HCT116 (cell line): ENCODE measurements at regions not wholly inside any gene's neighbourhood (a gene's known extent, or its start where the extent isn't known, plus 50 kb on each side); places are given as distances from the start of the nearest gene placed in this dataset.

Source experiments
- ATAC-seq: fragments of 200-7000 bp; cut with Tn5 transposase; 2 replicates; pipeline ENCODE4 v1.9.1; 2020; ENCODE audit warnings: mild to moderate bottlenecking, moderate library complexity
- BruUV-seq: library from RNA; stranded (reverse); fragments of 400-500 nt; replicated peaks from 2 replicates; lab custom pipeline; 2021; lab: Mats Ljungman, UMichigan
- CTCF ChIA-PET: fragments of 300-600 bp; sonication (Branson Sonifier 250); formaldehyde crosslinking; loops from one replicate; lab custom pipeline; 2021; ENCODE audit warnings: antibody characterized with exemption; lab: Charles Lee
- POLR2A ChIA-PET: fragments of 300-600, 350-600 bp; sonication (Branson Sonifier 250); formaldehyde crosslinking; loops from one replicate; lab custom pipeline; 2021; ENCODE audit warnings: antibody characterized with exemption; lab: Charles Lee
- RAD21 ChIA-PET, 2 experiments: fragments of 300-600 bp; sonication (Branson Sonifier 250); formaldehyde crosslinking; loops; one replicate each; lab custom pipeline; 2023; ENCODE audit warnings: low total read pairs in 2 of 2; ENCODE audit not compliant: uncharacterized antibody in 2 of 2, unreplicated experiment in 2 of 2, low non-redundant PET in 1 of 2; lab: Charles Lee
- DNase-seq: peaks from one replicate; pipeline ENCODE4 v3.0.0-alpha.2; 2010; ENCODE audit warnings: low read depth, low spot score
- H2AFZ ChIP-seq: fragments of 200-600 bp; shearing (Covaris generic), sonication (generic); 2 replicates; pipeline ENCODE4 v1.6.1; 2017; ENCODE audit warnings: low read depth, mixed run types, mixed read lengths, antibody characterized with exemption, low read length; ENCODE audit not compliant: poor library complexity, severe bottlenecking
- H3K27ac ChIP-seq: 2 replicates; pipeline ENCODE4 v1.5.1; 2012; ENCODE audit warnings: low read depth, low read length
- H3K27me3 ChIP-seq: fragments of 200-600 bp; sonication (generic); 2 replicates; pipeline ENCODE4 v1.6.1; 2016; ENCODE audit warnings: mixed run types, low read length, mixed read lengths; ENCODE audit not compliant: insufficient read depth
- H3K36me3 ChIP-seq, 2 experiments: fragments of 200-500 bp in 1 of 2; fragments of 200-600 bp in 1 of 2; sonication (Bioruptor generic) in 1 of 2; sonication (generic) in 1 of 2; 2 replicates each; pipeline versions ENCODE4 v1.5.1 to v1.6.1; 2014 to 2016; ENCODE audit warnings: low read length in 2 of 2, inconsistent platforms in 1 of 2, mixed read lengths in 1 of 2, mixed run types in 1 of 2; ENCODE audit not compliant: insufficient read depth in 2 of 2, control insufficient read depth in 1 of 2
- H3K4me1 ChIP-seq, 2 experiments: fragments of 200-600 bp in 1 of 2; sonication (generic) in 1 of 2; 2 replicates each; pipeline versions ENCODE4 v1.5.1 to v1.6.1; 2012 to 2017; ENCODE audit warnings: low read length in 2 of 2, inconsistent platforms in 1 of 2, mild to moderate bottlenecking in 1 of 2, mixed read lengths in 1 of 2, mixed run types in 1 of 2, moderate library complexity in 1 of 2; ENCODE audit not compliant: insufficient read depth in 2 of 2, control insufficient read depth in 1 of 2
- H3K4me2 ChIP-seq: fragments of 200-600 bp; sonication (generic); 2 replicates; pipeline ENCODE4 v1.6.1; 2017; ENCODE audit warnings: mixed run types, low read length, mixed read lengths
- H3K4me3 ChIP-seq, 2 experiments: fragments of 200-600 bp in 1 of 2; sonication (generic) in 1 of 2; replicated peaks in 1 of 2; 2 replicates each; pipeline ENCODE4 v1.5.1; 2011 to 2016; ENCODE audit warnings: low read length in 2 of 2, control low read depth in 1 of 2, low read depth in 1 of 2, mild to moderate bottlenecking in 1 of 2, mixed read lengths in 1 of 2, mixed run types in 1 of 2
- H3K79me2 ChIP-seq: fragments of 200-600 bp; sonication (generic); 2 replicates; pipeline ENCODE4 v1.6.1; 2017; ENCODE audit warnings: mild to moderate bottlenecking, mixed run types, low read length, moderate library complexity, mixed read lengths; ENCODE audit not compliant: insufficient read depth
- H3K9ac ChIP-seq: fragments of 200-600 bp; sonication (generic); 2 replicates; pipeline ENCODE4 v1.6.1; 2016; ENCODE audit warnings: low read length, mixed read lengths
- H3K9me2 ChIP-seq: fragments of 200-600 bp; sonication (generic), shearing (Covaris generic); 2 replicates; pipeline ENCODE4 v1.6.1; 2017; ENCODE audit warnings: mixed run types, mild to moderate bottlenecking, moderate library complexity; ENCODE audit not compliant: insufficient read depth
- H3K9me3 ChIP-seq, 2 experiments: fragments of 200-500 bp in 1 of 2; fragments of 200-600 bp in 1 of 2; sonication (Bioruptor generic) in 1 of 2; sonication (generic) in 1 of 2; 2 replicates each; pipeline ENCODE4 v1.6.1; 2014 to 2017; ENCODE audit warnings: low read length in 2 of 2, mixed read lengths in 2 of 2, inconsistent platforms in 1 of 2, low read depth in 1 of 2, mild to moderate bottlenecking in 1 of 2, mixed run types in 1 of 2, moderate library complexity in 1 of 2; ENCODE audit not compliant: control insufficient read depth in 1 of 2, insufficient read depth in 1 of 2
- H4K20me1 ChIP-seq: fragments of 200-600 bp; sonication (generic), shearing (Covaris generic); 2 replicates; pipeline ENCODE4 v1.6.1; 2017; ENCODE audit warnings: mixed run types, mild to moderate bottlenecking, moderate library complexity; ENCODE audit not compliant: insufficient read depth
- CBX3 ChIP-seq: IDR thresholded peaks from 2 replicates; pipeline ENCODE4 v1.6.1; 2012; ENCODE audit warnings: low read depth
- CEBPB ChIP-seq: IDR thresholded peaks from 2 replicates; pipeline ENCODE4 v1.6.1; 2012; ENCODE audit warnings: low read depth
- ELF1 ChIP-seq: IDR thresholded peaks from 2 replicates; pipeline ENCODE4 v1.6.1; 2012; ENCODE audit warnings: low read depth, borderline replicate concordance
- FOSL1 ChIP-seq: IDR thresholded peaks from 2 replicates; pipeline ENCODE4 v1.6.1; 2012; ENCODE audit warnings: low read depth
- POLR2AphosphoS5 ChIP-seq: IDR thresholded peaks from 2 replicates; pipeline ENCODE4 v1.6.1; 2011; ENCODE audit warnings: mild to moderate bottlenecking, low read depth, low read length, moderate library complexity
- SIN3A ChIP-seq: IDR thresholded peaks from 2 replicates; pipeline ENCODE4 v1.6.1; 2012; ENCODE audit warnings: low read depth
- SRF ChIP-seq: IDR thresholded peaks from 2 replicates; pipeline ENCODE4 v1.6.1; 2012; ENCODE audit warnings: low read depth
- TCF7L2 ChIP-seq: IDR thresholded peaks from 2 replicates; pipeline ENCODE4 v1.7.0; 2011; ENCODE audit warnings: borderline replicate concordance, inconsistent platforms; ENCODE audit not compliant: insufficient read depth, insufficient read length; ENCODE audit errors: extremely low read depth
- ZNF274 ChIP-seq: fragments of 200-500 bp; sonication (Bioruptor generic); IDR thresholded peaks from 2 replicates; pipeline ENCODE4 v1.6.1; 2014; ENCODE audit warnings: mild to moderate bottlenecking, low read depth, low read length, inconsistent platforms
- intact Hi-C: fragments of 100-400 bp; cut with micrococcal nuclease; formaldehyde crosslinking; loops from 2 replicates; pipeline ENCODE4 v1.10.0; 2022
- TF ChIP-seq, protein P1 (sequence below), 3 experiments: fragments of 200-600 bp in 1 of 3; sonication (generic) in 1 of 3; IDR thresholded peaks in 2 of 3; conservative IDR thresholded peaks in 1 of 3; 2 replicates each; pipeline ENCODE4 v1.5.1; 2012 to 2017; ENCODE audit warnings: low read depth in 2 of 3, low read length in 2 of 3, antibody characterized with exemption in 1 of 3, borderline replicate concordance in 1 of 3, control low read depth in 1 of 3, mild to moderate bottlenecking in 1 of 3, mixed read lengths in 1 of 3, mixed run types in 1 of 3, moderate library complexity in 1 of 3; ENCODE audit not compliant: insufficient read depth in 1 of 3
- TF ChIP-seq, protein P2 (sequence below): IDR thresholded peaks from 2 replicates; pipeline ENCODE4 v1.6.1; 2011; ENCODE audit warnings: mild to moderate bottlenecking, low read length, moderate library complexity; ENCODE audit not compliant: insufficient replicate concordance; ENCODE audit errors: extremely low read depth
- TF ChIP-seq, protein P3 (sequence below): IDR thresholded peaks from 2 replicates; pipeline ENCODE4 v1.6.1; 2012; ENCODE audit warnings: low read depth
- TF ChIP-seq, protein P4 (sequence below): IDR thresholded peaks from 2 replicates; pipeline ENCODE4 v1.6.1; 2012
- TF ChIP-seq, protein P5 (sequence below): IDR thresholded peaks from 2 replicates; pipeline ENCODE4 v1.6.1; 2012

DNA sequence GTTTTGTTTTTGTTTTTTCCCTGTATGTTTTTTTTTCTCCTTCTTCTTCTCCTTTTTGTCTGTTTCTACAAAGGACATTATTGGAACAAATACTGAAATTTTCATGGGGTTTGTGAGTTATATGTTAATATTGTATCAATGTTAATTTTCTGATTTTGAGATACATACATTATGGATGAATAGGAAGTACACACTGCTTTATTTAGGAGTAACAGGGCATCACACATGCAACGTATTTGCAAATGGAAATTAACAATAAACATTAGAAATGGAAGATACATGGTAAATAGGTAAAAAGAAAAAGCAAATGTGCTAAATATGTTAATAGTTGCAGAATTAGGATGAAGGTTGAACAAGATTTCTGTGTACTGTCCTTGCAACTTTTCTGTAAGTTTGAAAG, 477.2 kb upstream of the INTU start (continued):
- TF ChIP-seq, protein P1, sequence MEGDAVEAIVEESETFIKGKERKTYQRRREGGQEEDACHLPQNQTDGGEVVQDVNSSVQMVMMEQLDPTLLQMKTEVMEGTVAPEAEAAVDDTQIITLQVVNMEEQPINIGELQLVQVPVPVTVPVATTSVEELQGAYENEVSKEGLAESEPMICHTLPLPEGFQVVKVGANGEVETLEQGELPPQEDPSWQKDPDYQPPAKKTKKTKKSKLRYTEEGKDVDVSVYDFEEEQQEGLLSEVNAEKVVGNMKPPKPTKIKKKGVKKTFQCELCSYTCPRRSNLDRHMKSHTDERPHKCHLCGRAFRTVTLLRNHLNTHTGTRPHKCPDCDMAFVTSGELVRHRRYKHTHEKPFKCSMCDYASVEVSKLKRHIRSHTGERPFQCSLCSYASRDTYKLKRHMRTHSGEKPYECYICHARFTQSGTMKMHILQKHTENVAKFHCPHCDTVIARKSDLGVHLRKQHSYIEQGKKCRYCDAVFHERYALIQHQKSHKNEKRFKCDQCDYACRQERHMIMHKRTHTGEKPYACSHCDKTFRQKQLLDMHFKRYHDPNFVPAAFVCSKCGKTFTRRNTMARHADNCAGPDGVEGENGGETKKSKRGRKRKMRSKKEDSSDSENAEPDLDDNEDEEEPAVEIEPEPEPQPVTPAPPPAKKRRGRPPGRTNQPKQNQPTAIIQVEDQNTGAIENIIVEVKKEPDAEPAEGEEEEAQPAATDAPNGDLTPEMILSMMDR (IDR thresholded peaks at IDR 0.05 in 2 of 3, conservative IDR thresholded peaks at IDR 0.05 in 1 of 3; ENCODE audit: borderline replicate concordance in 1 of 3, insufficient read depth in 1 of 3, low read depth in 2 of 3, low read length in 2 of 3), result no peak
- TF ChIP-seq, protein P2, sequence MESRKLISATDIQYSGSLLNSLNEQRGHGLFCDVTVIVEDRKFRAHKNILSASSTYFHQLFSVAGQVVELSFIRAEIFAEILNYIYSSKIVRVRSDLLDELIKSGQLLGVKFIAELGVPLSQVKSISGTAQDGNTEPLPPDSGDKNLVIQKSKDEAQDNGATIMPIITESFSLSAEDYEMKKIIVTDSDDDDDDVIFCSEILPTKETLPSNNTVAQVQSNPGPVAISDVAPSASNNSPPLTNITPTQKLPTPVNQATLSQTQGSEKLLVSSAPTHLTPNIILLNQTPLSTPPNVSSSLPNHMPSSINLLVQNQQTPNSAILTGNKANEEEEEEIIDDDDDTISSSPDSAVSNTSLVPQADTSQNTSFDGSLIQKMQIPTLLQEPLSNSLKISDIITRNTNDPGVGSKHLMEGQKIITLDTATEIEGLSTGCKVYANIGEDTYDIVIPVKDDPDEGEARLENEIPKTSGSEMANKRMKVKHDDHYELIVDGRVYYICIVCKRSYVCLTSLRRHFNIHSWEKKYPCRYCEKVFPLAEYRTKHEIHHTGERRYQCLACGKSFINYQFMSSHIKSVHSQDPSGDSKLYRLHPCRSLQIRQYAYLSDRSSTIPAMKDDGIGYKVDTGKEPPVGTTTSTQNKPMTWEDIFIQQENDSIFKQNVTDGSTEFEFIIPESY, result no peak
- no peak for TF ChIP-seq SIN3A
- no peak for TF ChIP-seq ZNF274

DNA sequence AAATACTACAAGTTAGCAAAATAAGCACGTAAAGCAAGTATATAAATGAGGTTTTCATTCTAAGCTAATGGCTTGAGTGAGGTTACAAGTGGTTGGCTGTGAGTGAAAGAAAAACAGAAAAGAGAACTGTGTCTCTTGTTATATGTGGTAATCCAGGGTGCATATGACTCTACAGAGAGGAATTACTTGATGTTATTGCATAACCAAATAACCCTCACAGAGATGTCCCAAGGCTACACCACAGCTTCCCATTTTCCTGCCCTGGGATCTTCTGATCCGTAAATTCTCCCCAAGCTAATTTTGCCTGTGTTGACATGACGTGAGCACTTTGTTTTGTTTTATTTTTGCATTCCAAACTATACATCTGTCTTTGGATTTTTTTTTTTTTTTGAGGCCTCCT, 470.0 kb upstream of the INTU start:
- Histone ChIP-seq H3K36me3 (no peaks in the 10 kb centered on the region), H3K27me3 (no peaks in the 10 kb centered on the region), H3K27ac (no peak overlapping the region), H2AFZ (no peak overlapping the region), H4K20me1 (no peaks in the 10 kb centered on the region), H3K4me1 (no peaks in the 10 kb centered on the region), H3K4me3 (no peak overlapping the region), H3K9me3 (no peaks in the 10 kb centered on the region; a peak in 1 of 4 replicates), H3K79me2 (no peaks in the 10 kb centered on the region), H3K9ac (no peak overlapping the region), H3K4me2 (no peak overlapping the region), H3K9me2 (no peaks in the 10 kb centered on the region)
- BruUV-seq, result no TSS peak
- POLR2A ChIA-PET, result no interaction called here
- intact Hi-C loops, result no loop called here
- no peak for DNase-seq
- CTCF ChIA-PET, result no interaction called here
- RAD21 ChIA-PET, result no interaction called here
- no peak for ATAC-seq
- TF ChIP-seq FOSL1 (no peak), SRF (no peak), CEBPB (no peak), POLR2AphosphoS5 (no peak), ZNF274 (no peak), TCF7L2 (no peak), CBX3 (no peak), ELF1 (no peak)
- TF ChIP-seq, protein P3, sequence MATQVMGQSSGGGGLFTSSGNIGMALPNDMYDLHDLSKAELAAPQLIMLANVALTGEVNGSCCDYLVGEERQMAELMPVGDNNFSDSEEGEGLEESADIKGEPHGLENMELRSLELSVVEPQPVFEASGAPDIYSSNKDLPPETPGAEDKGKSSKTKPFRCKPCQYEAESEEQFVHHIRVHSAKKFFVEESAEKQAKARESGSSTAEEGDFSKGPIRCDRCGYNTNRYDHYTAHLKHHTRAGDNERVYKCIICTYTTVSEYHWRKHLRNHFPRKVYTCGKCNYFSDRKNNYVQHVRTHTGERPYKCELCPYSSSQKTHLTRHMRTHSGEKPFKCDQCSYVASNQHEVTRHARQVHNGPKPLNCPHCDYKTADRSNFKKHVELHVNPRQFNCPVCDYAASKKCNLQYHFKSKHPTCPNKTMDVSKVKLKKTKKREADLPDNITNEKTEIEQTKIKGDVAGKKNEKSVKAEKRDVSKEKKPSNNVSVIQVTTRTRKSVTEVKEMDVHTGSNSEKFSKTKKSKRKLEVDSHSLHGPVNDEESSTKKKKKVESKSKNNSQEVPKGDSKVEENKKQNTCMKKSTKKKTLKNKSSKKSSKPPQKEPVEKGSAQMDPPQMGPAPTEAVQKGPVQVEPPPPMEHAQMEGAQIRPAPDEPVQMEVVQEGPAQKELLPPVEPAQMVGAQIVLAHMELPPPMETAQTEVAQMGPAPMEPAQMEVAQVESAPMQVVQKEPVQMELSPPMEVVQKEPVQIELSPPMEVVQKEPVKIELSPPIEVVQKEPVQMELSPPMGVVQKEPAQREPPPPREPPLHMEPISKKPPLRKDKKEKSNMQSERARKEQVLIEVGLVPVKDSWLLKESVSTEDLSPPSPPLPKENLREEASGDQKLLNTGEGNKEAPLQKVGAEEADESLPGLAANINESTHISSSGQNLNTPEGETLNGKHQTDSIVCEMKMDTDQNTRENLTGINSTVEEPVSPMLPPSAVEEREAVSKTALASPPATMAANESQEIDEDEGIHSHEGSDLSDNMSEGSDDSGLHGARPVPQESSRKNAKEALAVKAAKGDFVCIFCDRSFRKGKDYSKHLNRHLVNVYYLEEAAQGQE, result no peak
- TF ChIP-seq, protein P4, sequence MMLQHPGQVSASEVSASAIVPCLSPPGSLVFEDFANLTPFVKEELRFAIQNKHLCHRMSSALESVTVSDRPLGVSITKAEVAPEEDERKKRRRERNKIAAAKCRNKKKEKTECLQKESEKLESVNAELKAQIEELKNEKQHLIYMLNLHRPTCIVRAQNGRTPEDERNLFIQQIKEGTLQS, result no peak
- TF ChIP-seq, protein P5, sequence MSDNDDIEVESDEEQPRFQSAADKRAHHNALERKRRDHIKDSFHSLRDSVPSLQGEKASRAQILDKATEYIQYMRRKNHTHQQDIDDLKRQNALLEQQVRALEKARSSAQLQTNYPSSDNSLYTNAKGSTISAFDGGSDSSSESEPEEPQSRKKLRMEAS, result no peak
